Left lung (tissue), 4 donors: ENCODE measurements at regions not wholly inside any gene's neighbourhood (a gene's known extent, or its start where the extent isn't known, plus 50 kb on each side); places are given as distances from the start of the nearest gene placed in this dataset.

Experiments used
- ATAC-seq: fragments of 200-7000 bp; cut with Tn5 transposase; one replicate; pipeline ENCODE4 v1.9.1; 2020; ENCODE audit warnings: moderate library complexity
- DNase-seq, 4 donors: peaks; one replicate each; pipeline ENCODE4 v3.0.0-alpha.2; 2013 to 2020
- H3K27ac ChIP-seq, 2 donors: fragments of 200-600 bp; sonication (generic) in 1 of 2; one replicate each; pipeline versions ENCODE4 v1.5.0 to v1.8.0; 2020 to 2021
- H3K27me3 ChIP-seq, 2 donors: fragments of 200-600 bp; sonication (generic) in 1 of 2; one replicate each; pipeline versions ENCODE4 v1.5.0 to v1.8.0; 2020 to 2021
- H3K36me3 ChIP-seq, 2 donors: fragments of 200-600 bp; sonication (generic) in 1 of 2; one replicate each; pipeline versions ENCODE4 v1.5.0 to v1.8.0; 2020 to 2021
- H3K4me1 ChIP-seq, 2 donors: fragments of 200-600 bp; one replicate each; pipeline ENCODE4 v1.8.0; 2021
- H3K4me3 ChIP-seq, 2 donors: fragments of 200-600 bp; sonication (generic) in 1 of 2; one replicate each; pipeline versions ENCODE4 v1.5.0 to v1.8.0; 2020 to 2021; ENCODE audit warnings: mild to moderate bottlenecking in 1 of 2
- H3K9me3 ChIP-seq, 2 donors: fragments of 200-600 bp; sonication (generic) in 1 of 2; one replicate each; pipeline versions ENCODE4 v1.5.0 to v1.8.0; 2020 to 2021
- CTCF ChIP-seq, 2 donors: fragments of 200-600 bp; sonication (generic) in 1 of 2; IDR thresholded peaks; one replicate each; pipeline versions ENCODE4 v1.5.0 to v1.8.0; 2021; ENCODE audit warnings: antibody characterized with exemption in 2 of 2
- intact Hi-C, 2 donors: fragments of 100-400 bp; cut with DNase I; formaldehyde crosslinking; loops; one replicate each; pipeline versions ENCODE4 v1.11.2 to v1.14.2; 2022
- donor health status: DM: no; HTN: yes; CAD: no.
- donor health status: DM: no; HTN: no; CAD: no.

GRCh38 chr4:106429885-106430284 is 61.3 kb upstream of the GIMD1 start:
- no peaks in the 10 kb centered on the region for H3K27me3 ChIP-seq
- no peak for ATAC-seq
- H3K9me3 ChIP-seq = no peaks in the 10 kb centered on the region
- no peak for TF ChIP-seq CTCF (IDR thresholded peaks at IDR 0.05)
- no peak for DNase-seq
- H3K4me3 ChIP-seq = no peak overlapping the region
- H3K27ac ChIP-seq = no peak overlapping the region
- H3K4me1 ChIP-seq = no peaks in the 10 kb centered on the region
- intact Hi-C loops = no loop called here
- H3K36me3 ChIP-seq = no peaks in the 10 kb centered on the region

GRCh38 chr4:106426069-106426468 is 57.5 kb upstream of the GIMD1 start:
- H3K27ac ChIP-seq = no peak overlapping the region
- TF ChIP-seq CTCF (IDR thresholded peaks at IDR 0.05) = no peak
- H3K9me3 ChIP-seq = no peaks in the 10 kb centered on the region
- intact Hi-C loops = no loop called here
- no peaks in the 10 kb centered on the region for H3K36me3 ChIP-seq
- H3K4me1 ChIP-seq = no peaks in the 10 kb centered on the region
- no peak overlapping the region for H3K4me3 ChIP-seq
- H3K27me3 ChIP-seq = no peaks in the 10 kb centered on the region
- ATAC-seq = no peak
- no peak for DNase-seq

- Histone ChIP-seq H3K4me3 (no peak overlapping the region), H3K4me1 (no peaks in the 10 kb centered on the region), H3K27ac (no peak overlapping the region), H3K27me3 (no peaks in the 10 kb centered on the region), H3K9me3 (no peaks in the 10 kb centered on the region), H3K36me3 (no peaks in the 10 kb centered on the region)
- no peak for ATAC-seq
- TF ChIP-seq CTCF (IDR thresholded peaks at IDR 0.05) = no peak
- intact Hi-C loops = no loop called here
- no peak for DNase-seq
Measured at GRCh38 chr4:106425576-106425975, 57.0 kb upstream of the GIMD1 start.

GRCh38 chr4:106424426-106424825 is 55.8 kb upstream of the GIMD1 start:
- no peaks in the 10 kb centered on the region for H3K9me3 ChIP-seq
- ATAC-seq (no peak), DNase-seq (no peak)
- intact Hi-C loops = no loop called here
- H3K4me1 ChIP-seq = no peaks in the 10 kb centered on the region
- no peak overlapping the region for H3K27ac ChIP-seq
- H3K36me3 ChIP-seq = no peaks in the 10 kb centered on the region
- H3K4me3 ChIP-seq = no peak overlapping the region
- no peaks in the 10 kb centered on the region for H3K27me3 ChIP-seq
- TF ChIP-seq CTCF (IDR thresholded peaks at IDR 0.05) = no peak

GRCh38 chr4:106423791-106424190 is 55.2 kb upstream of the GIMD1 start:
- Histone ChIP-seq H3K27me3 (no peaks in the 10 kb centered on the region), H3K4me1 (no peaks in the 10 kb centered on the region), H3K4me3 (no peak overlapping the region), H3K27ac (no peak overlapping the region), H3K9me3 (no peaks in the 10 kb centered on the region), H3K36me3 (no peaks in the 10 kb centered on the region)
- ATAC-seq (no peak), DNase-seq (no peak)
- intact Hi-C loops = no loop called here
- no peak for TF ChIP-seq CTCF (IDR thresholded peaks at IDR 0.05)
